Astrocyte of the spinal cord (primary cell): ENCODE measurements at regions not wholly inside any gene's neighbourhood (a gene's known extent, or its start where the extent isn't known, plus 50 kb on each side); places are given as distances from the start of the nearest gene placed in this dataset.

Experiments used
- DNase-seq: peaks from one replicate; pipeline ENCODE4 v3.0.0; 2011; ENCODE audit warnings: low read depth, low spot score
- H3K4me3 ChIP-seq: 2 replicates; pipeline ENCODE4 v1.5.1; 2011; ENCODE audit warnings: low read depth, mild to moderate bottlenecking, low read length, moderate library complexity
- in situ Hi-C: cut with HindIII; loops from 2 replicates; pipeline ENCODE4 v1.10.0; 2017; ENCODE audit warnings: low sequenced_read_pairs
- TF ChIP-seq, protein P1 (sequence below): IDR thresholded peaks from 2 replicates; pipeline ENCODE4 v1.5.1; 2012; ENCODE audit warnings: low read depth, mild to moderate bottlenecking, low read length, inconsistent platforms

DNA sequence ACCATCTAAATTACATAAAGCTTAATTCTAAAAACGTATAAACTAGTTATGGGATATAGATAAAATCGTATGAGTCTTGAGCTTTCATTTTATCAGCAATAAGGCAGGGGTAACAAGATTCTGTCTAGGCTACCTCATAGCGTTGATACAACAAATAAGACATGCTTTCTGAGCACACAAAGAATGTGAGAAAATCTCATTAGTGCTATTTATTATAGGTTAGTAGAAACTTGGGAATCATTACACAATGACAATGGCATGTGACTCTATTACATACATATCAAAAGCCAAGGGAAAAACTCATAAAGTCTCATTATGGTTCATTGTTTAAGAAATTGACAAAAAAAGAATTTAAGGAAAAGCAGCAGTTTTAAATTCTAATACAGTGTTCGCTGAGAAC lies 448.6 kb downstream of the PLK2 start:
- DNase-seq = no peak
- in situ Hi-C loops = no loop called here
- H3K4me3 ChIP-seq = no peak overlapping the region
- TF ChIP-seq, protein P1, sequence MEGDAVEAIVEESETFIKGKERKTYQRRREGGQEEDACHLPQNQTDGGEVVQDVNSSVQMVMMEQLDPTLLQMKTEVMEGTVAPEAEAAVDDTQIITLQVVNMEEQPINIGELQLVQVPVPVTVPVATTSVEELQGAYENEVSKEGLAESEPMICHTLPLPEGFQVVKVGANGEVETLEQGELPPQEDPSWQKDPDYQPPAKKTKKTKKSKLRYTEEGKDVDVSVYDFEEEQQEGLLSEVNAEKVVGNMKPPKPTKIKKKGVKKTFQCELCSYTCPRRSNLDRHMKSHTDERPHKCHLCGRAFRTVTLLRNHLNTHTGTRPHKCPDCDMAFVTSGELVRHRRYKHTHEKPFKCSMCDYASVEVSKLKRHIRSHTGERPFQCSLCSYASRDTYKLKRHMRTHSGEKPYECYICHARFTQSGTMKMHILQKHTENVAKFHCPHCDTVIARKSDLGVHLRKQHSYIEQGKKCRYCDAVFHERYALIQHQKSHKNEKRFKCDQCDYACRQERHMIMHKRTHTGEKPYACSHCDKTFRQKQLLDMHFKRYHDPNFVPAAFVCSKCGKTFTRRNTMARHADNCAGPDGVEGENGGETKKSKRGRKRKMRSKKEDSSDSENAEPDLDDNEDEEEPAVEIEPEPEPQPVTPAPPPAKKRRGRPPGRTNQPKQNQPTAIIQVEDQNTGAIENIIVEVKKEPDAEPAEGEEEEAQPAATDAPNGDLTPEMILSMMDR = no peak

DNA sequence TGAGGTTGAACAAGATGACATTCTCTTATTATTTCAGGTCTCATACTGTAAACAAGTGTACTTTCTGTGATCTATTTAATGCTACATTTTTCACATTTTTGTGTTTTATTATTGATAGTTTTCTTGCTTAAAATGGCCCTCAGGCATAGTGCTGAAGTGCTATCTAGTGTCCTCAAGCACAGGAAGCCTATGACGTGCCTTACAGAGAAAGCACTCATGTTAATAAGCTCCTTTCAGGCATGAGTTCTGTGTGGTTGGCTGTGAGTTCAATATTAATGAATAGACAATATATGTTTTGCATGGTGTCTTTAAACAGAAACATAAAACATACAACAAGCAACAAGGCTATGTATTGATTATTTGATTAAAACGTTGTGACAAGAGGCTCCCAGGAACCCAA lies 450.1 kb downstream of the PLK2 start:
- TF ChIP-seq, protein P1 = no peak
- DNase-seq = no peak
- in situ Hi-C loops = no loop called here
- H3K4me3 ChIP-seq = no peak overlapping the region

DNA sequence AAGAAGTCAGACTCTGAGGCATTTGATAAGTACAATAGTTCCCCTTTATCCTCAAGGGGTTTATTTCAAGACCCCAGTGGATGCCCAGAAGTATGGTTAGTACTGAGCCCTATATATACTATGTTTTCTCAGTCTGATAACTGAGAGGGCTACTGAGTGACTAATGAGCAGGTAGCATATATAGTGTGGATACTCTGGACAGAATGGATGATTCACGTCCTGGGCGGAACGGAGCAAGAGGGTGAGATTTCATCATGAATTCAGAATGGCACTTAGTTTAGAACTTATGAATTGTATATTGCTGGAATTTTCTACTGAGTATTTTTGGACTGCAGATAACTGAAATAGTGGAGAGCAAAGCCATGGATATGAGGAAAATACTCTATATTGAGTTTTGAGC lies 457.6 kb downstream of the PLK2 start:
- peak; percentile 6 for DNase-seq
- H3K4me3 ChIP-seq = no peak overlapping the region
- TF ChIP-seq, protein P1 = no peak
- in situ Hi-C loops = no loop called here

DNA sequence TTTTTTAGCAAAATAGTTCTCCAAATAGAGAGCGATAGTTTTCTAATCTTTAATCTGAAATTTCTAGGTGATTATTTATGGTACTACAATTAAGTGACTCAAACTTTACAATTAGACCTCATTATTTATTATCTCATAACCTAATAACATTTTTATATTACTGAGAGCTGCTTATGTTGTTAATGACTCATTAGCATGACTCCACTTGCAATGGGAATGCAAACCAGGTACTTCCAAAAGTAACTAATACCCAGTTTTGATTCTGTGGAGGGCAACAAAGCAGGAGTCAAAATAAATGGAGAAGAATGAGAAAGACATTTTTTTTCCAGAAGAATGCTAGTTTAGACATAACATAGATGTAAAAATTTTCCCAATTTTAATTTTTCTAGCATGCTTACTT lies 466.0 kb downstream of the PLK2 start:
- H3K4me3 ChIP-seq = no peak overlapping the region
- in situ Hi-C loops = no loop called here
- TF ChIP-seq, protein P1 = no peak
- DNase-seq = no peak

DNA sequence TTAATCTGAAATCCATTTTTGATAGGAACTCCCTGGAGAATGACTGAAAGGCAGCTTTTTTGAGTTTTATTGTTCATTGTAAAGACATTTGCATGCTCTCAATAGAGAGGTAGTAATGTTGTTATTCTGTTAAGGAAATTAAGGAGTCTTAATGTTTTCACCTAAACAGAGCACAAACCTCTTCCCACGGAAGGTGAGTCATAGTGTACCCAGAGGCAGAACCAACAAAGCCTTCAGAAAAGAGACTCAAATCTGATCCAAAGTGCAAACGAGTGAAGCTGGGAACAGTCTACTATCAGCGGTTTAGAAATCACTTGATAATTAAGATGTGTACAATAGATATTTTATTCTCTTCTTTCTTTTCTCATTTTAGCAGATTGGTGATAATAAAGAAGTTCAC lies 470.5 kb downstream of the PLK2 start:
- H3K4me3 ChIP-seq = no peak overlapping the region
- in situ Hi-C loops = no loop called here
- TF ChIP-seq, protein P1 = no peak
- DNase-seq = peak; percentile 45

DNA sequence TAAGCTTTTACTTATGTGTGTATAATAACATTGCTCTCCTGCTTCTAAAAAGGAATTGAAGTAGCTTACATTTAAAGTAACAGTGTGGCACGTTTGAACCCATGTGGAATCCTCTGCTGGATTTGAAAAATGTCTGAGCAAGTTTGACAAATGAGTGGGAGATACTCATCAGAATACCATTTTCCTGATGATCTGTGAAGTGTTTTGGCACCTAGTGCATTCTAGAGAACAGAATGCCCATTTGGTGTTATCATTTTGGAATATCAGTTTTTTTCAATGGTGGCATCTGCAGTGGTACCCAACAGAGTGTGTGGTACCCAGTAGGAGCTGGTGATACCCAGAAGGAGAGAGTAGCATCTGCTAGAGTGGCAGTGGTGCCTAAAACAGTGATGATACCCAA lies 471.1 kb downstream of the PLK2 start:
- no peak for DNase-seq
- in situ Hi-C loops = no loop called here
- TF ChIP-seq, protein P1 = no peak
- no peak overlapping the region for H3K4me3 ChIP-seq

DNA sequence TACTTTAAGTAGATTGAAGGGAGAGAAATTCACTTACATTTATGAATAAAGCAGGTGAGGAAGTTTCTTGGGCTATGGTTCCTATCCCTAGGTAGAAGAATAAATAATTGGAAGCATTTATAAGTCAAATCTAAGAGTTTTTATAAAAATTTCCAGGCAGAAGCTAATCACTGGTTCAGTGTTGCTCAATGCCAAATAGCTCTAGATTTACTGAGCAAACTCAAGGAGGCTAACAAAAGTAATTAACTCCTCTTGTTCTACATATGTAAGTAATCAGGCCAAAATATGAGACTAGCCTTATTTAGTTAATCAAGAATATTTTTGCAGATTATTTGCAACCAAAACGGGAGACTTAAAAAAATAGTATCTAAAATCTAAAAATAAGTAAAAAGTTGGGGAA lies 472.3 kb downstream of the PLK2 start:
- in situ Hi-C loops = no loop called here
- H3K4me3 ChIP-seq = no peak overlapping the region
- no peak for DNase-seq
- TF ChIP-seq, protein P1 = no peak
